Breast epithelium (tissue), 3 donors: ENCODE measurements at regions not wholly inside any gene's neighbourhood (a gene's known extent, or its start where the extent isn't known, plus 50 kb on each side); places are given as distances from the start of the nearest gene placed in this dataset.

ENCODE experiments used
- POLR2AphosphoS5 ChIP-seq, 3 donors: sonication (generic); formaldehyde crosslinking; IDR thresholded peaks; one replicate each; pipeline ENCODE4 v1.6.1; 2017; ENCODE audit warnings: antibody characterized with exemption in 3 of 3
- TF ChIP-seq, protein P1 (sequence below), 3 donors: fragments of 450-650 bp; IDR thresholded peaks; one replicate each; pipeline ENCODE4 v1.5.1; 2016 to 2017; ENCODE audit warnings: antibody characterized with exemption in 3 of 3, mild to moderate bottlenecking in 3 of 3, moderate library complexity in 3 of 3

DNA sequence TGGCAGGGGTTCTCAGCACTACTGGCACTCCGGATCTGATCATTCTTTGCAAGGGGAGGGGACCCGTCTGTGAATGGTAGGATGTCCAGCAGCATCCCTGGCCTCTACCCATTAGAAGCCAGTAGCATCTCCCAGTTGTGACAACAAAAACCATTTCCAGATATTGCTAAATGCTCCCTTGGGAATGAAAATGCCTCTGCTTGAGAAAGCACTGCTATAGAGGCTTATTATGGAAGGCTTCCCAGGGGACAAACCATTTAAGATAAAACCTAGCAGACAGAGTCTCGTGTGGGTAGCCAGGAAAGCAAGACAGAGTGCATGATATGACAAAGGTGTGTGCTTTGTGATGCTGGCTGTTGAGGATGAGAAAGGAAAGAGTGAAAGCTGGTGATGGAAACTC is 273.7 kb downstream of the TMX3 start:
- TF ChIP-seq, protein P1, sequence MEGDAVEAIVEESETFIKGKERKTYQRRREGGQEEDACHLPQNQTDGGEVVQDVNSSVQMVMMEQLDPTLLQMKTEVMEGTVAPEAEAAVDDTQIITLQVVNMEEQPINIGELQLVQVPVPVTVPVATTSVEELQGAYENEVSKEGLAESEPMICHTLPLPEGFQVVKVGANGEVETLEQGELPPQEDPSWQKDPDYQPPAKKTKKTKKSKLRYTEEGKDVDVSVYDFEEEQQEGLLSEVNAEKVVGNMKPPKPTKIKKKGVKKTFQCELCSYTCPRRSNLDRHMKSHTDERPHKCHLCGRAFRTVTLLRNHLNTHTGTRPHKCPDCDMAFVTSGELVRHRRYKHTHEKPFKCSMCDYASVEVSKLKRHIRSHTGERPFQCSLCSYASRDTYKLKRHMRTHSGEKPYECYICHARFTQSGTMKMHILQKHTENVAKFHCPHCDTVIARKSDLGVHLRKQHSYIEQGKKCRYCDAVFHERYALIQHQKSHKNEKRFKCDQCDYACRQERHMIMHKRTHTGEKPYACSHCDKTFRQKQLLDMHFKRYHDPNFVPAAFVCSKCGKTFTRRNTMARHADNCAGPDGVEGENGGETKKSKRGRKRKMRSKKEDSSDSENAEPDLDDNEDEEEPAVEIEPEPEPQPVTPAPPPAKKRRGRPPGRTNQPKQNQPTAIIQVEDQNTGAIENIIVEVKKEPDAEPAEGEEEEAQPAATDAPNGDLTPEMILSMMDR (IDR thresholded peaks at IDR 0.05) = no peak
- no peak for TF ChIP-seq POLR2AphosphoS5 (IDR thresholded peaks at IDR 0.05)
